Glutamatergic neuron (in vitro differentiated cells): ENCODE measurements at regions not wholly inside any gene's neighbourhood (a gene's known extent, or its start where the extent isn't known, plus 50 kb on each side); places are given as distances from the start of the nearest gene placed in this dataset.

Experiments
- DNase-seq: peaks from one replicate; pipeline ENCODE4 v3.0.0; 2022
- H3K27ac Mint-ChIP-seq: one replicate; pipeline ENCODE4 v1.8.0; 2020; ENCODE audit warnings: mild to moderate bottlenecking, mixed read lengths, inconsistent platforms; ENCODE audit not compliant: unreplicated experiment
- H3K27me3 Mint-ChIP-seq: one replicate; pipeline ENCODE4 v1.8.0; 2020; ENCODE audit warnings: mild to moderate bottlenecking, moderate library complexity, mixed read lengths, inconsistent platforms; ENCODE audit not compliant: unreplicated experiment
- H3K36me3 Mint-ChIP-seq: one replicate; pipeline ENCODE4 v1.8.0; 2020; ENCODE audit warnings: mild to moderate bottlenecking, mixed read lengths, inconsistent platforms; ENCODE audit not compliant: unreplicated experiment
- H3K4me1 Mint-ChIP-seq: one replicate; pipeline ENCODE4 v1.8.0; 2020; ENCODE audit warnings: mild to moderate bottlenecking, low read depth, mixed read lengths, inconsistent platforms; ENCODE audit not compliant: unreplicated experiment
- H3K4me3 Mint-ChIP-seq: one replicate; pipeline ENCODE4 v1.8.0; 2020; ENCODE audit warnings: mild to moderate bottlenecking, mixed read lengths, inconsistent platforms; ENCODE audit not compliant: unreplicated experiment
- H3K9me3 Mint-ChIP-seq: one replicate; pipeline ENCODE4 v1.8.0; 2020; ENCODE audit warnings: mild to moderate bottlenecking, moderate library complexity, mixed read lengths, inconsistent platforms; ENCODE audit not compliant: unreplicated experiment
- CTCF ChIP-seq: fragments of 200-600 bp; sonication (generic); IDR thresholded peaks from one replicate; pipeline ENCODE4 v1.5.0; 2021; ENCODE audit not compliant: partially characterized antibody, unreplicated experiment

DNA sequence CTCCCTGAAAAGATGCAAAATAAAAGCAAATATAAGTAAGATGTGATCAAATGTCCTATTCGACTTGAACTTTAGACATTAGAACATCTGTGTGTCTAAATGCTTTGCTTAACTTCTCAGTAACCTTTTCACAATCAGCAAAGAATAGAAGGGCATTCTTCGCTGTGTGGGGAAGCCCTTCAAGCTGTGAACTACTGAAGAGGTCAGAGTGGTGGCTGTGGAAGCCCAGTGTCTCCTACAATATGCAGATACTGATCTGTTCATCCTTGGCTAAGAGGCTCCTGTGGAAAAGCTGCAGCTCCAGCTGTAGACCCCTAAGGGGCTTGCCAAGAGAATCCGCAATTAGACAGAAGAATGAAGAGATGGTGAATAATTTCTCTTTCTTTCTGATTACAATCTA, 400.3 kb upstream of the SASH1 start:
- Mint-ChIP-seq H3K4me3 (no peak overlapping the region), H3K27ac (no peak overlapping the region), H3K9me3 (peaks cover 3% of the 10 kb centered on the region), H3K27me3 (peaks cover 4% of the 10 kb centered on the region), H3K4me1 (no peaks in the 10 kb centered on the region), H3K36me3 (peaks cover 13% of the 10 kb centered on the region)
- TF ChIP-seq CTCF: no peak
- DNase-seq: no peak

DNA sequence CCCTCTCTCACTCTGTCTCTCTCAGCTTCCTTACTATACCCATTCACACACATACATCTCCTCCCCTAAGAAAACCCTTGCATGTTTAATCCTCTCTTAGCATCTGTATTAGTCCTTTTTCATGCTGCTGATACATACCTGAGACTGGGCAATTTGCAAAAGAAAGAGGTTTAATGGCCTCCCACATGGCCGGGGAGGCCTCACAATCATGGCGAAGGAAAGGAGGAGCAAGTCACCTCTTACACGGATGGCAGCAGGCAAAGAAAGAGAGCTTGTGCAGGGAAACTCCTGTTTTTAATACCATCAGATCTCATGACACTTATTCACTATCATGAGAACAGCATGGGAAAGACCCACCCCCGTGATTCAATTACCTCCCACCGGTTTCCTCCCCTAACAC, 398.5 kb upstream of the SASH1 start:
- Mint-ChIP-seq H3K27ac (no peak overlapping the region), H3K36me3 (peaks cover 13% of the 10 kb centered on the region), H3K4me3 (no peak overlapping the region), H3K4me1 (no peaks in the 10 kb centered on the region), H3K27me3 (peaks cover 4% of the 10 kb centered on the region), H3K9me3 (peaks cover 3% of the 10 kb centered on the region)
- no peak for DNase-seq
- TF ChIP-seq CTCF: no peak

GRCh38 chr6:147947521-147947920, 395.1 kb upstream of the SASH1 start:
- Mint-ChIP-seq H3K27ac (no peak overlapping the region), H3K27me3 (peaks cover 7% of the 10 kb centered on the region)

DNA sequence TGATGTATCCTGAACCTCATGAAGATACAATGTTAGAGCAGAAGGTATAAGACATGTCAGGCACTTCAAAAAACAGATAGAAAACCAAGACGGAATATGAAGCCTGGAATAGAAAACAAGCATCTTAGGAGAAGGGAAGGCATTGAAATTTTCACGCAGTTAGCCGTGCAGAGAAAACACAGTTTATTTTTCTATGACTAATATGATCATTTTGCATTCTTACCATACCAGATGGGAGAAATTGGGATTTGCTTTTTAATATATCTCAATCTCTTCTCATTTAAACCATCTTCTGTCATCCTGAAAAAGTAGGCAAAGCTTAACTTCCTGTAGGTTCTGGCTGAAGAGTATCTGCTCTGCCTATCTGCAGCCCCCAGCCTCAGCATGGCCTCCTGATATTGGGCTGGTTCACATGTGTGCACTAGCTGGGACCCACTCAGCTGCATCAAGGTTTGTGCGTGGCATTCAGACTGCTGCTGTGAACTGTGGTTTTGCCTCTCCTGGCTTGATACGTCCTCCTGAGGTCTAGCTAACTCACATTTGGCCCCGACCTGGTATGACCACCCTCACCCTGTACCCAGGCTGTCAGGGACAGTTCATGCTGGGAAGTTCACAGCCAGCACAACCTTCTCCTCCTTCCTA, 392.5 kb upstream of the SASH1 start:
- Mint-ChIP-seq H3K4me1 (no peaks in the 10 kb centered on the region), H3K36me3 (peaks cover 2% of the 10 kb centered on the region), H3K27ac (no peak overlapping the region), H3K4me3 (no peak overlapping the region), H3K27me3 (peaks cover 5% of the 10 kb centered on the region), H3K9me3 (peaks cover under 1% of the 10 kb centered on the region)
- TF ChIP-seq CTCF: no peak
- no peak for DNase-seq

More at GRCh38 chr6:147947521-147947920, 395.1 kb upstream of the SASH1 start:
- TF ChIP-seq CTCF: no peak
- Mint-ChIP-seq H3K9me3 (peaks cover 3% of the 10 kb centered on the region), H3K36me3 (peaks cover 13% of the 10 kb centered on the region), H3K4me1 (no peaks in the 10 kb centered on the region), H3K4me3 (no peak overlapping the region)
- no peak for DNase-seq

DNA sequence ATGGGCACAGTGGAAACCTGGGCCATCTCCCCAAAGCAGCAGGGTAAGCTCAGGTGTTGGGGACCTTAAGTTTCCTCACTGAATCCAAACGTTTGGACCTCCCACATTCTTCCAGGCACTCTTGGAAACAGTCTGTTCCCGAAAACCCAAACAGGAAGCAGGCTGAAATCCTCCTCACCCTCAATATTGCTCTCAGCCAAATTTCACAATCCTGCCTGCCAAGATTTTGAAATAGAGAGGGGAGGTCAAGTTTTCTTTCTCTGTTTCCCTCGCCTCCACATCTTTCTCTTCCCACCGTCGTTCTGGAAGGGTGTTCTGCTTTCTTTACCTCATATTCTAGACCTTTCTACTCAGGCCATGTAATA, 392.0 kb upstream of the SASH1 start:
- Mint-ChIP-seq H3K4me1 (no peaks in the 10 kb centered on the region), H3K36me3 (no peaks in the 10 kb centered on the region), H3K9me3 (no peaks in the 10 kb centered on the region), H3K27ac (no peak overlapping the region), H3K4me3 (no peak overlapping the region), H3K27me3 (peaks cover 3% of the 10 kb centered on the region)
- TF ChIP-seq CTCF: no peak
- no peak for DNase-seq
